GM18517 (cell line): ENCODE measurements at regions not wholly inside any gene's neighbourhood (a gene's known extent, or its start where the extent isn't known, plus 50 kb on each side); places are given as distances from the start of the nearest gene placed in this dataset.
"Not testable (repeated sequence)": the region's sequence is repeated elsewhere in the genome, so short reads cannot be mapped to it uniquely, and the experiment has no call there.

Experiments used
- ATAC-seq: cut with Tn5 transposase; IDR thresholded peaks from one replicate; pipeline ENCODE4 v1.9.1; 2021; ENCODE audit warnings: mild to moderate bottlenecking, moderate library complexity; ENCODE audit not compliant: unreplicated experiment

DNA sequence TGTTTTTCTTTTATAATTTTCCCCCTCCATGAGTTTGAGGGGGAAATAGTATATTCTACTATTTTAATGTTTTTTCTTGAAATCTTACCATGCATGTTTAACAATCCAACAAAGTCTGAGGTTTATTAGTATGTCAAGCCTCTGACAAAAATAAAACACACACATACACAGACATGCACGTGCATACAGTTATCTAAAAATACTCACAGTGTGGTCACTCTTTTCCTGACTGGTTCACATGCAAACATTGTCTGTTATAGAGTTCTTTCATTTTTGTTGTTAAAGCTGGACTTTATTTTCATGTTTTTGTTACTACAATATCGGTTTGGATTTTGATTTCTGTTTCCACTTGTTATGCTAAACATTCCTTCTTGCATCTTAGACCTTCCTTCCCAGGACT lies 236.6 kb downstream of the MFSD1 start:
- ATAC-seq = no peak

DNA sequence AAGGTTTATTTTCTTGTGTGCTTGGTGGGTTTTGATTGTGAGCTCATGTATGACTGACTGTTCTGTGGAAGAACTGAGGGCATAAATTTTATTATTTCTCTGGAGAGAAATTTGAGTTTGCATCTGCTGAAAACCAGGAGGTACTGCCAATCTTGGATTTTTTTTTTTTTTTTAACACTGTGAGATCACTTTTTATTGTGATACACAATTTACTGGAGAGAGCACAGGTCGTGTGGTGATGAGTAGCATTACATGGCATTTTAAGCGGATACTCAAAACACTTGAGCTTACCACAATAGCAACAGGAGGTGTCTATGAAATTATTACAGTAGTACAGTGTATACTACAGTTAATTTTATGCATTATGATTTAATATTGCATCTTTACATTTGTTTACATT lies 237.4 kb downstream of the MFSD1 start:
- no peak for ATAC-seq

DNA sequence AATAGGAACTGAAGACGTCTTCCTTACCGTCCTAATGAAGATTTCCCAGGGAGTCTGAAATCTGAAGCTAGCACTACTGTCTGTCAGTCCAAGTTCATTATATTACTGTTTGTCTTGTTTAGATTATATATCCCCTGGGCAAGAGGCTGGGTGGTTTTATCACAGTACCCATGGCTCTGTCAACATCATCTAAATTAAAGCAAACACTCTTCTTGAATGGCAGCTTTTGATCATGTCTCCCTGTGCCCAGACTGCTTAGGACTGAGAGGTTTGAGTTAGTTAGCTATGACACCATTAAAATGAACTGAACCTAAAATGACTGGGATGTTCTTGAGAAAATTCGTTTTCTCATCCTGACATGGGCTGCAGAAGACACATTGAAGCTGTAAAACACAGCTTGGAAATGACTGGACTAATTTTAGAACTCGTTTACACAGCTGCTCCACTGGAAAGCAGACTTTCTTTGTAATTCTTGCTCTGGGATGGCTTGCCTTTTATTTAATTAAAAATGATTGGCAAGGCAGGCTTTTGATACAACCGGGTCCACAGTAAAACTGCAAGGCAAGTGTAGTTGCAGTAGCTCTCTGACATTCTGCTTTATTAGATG lies 243.5 kb downstream of the MFSD1 start:
- ATAC-seq = no peak

DNA sequence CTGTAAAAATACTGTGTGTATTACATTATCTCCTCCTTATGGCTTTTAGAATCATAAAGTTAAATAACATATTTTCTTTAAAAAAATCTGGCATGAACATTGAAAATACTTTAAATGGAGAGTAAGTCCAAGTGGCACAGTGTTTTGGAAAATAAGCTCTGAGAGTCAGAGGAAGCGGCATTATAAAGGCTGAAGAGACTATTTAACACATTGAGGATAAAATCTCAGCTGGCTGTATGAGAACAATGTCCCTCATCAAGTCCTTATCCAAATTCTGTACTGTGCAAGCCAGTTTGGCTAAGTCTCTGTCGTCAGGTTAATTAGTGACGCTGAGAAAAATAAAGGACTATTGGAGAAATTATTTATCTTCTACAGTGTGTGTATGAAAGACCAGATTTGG lies 245.5 kb downstream of the MFSD1 start:
- no peak for ATAC-seq

DNA sequence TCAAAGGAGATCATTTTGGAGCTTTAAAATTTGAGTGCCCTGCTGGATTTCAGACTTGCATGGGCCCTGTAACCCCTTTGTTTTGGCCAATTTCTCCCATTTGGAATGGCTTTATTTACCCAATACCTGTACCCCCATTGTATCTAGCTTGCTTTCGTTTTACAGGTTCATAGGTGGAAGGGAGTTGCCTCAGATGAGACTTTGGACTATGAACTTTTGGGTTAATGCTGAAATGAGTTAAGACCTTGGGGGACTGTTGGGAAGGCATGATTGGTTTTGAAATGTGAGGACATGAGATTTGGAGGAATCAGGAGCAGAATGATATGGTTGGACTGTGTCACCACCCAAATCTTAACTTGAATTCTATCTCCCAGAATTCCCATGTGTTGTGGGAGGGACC lies 250.6 kb downstream of the MFSD1 start:
- ATAC-seq = not testable (repeated sequence)

DNA sequence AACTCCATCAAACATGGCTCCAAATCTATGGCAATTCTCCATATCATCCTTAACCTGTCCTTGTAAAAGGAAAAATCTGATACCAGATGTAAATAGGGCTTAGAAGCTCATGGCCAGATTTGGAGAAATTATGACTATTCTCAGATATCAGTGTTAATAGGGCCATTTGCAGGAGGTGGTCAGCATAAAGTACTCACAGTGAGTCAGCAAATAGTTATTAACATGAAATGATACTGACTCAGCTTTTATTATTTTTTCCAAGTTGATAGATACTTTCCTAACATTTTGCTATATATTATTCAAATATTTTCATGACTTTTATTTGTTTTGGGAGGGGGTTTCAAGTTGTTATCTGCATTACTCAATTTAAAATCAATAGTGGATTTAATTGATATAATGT lies 255.8 kb downstream of the MFSD1 start:
- ATAC-seq = no peak

DNA sequence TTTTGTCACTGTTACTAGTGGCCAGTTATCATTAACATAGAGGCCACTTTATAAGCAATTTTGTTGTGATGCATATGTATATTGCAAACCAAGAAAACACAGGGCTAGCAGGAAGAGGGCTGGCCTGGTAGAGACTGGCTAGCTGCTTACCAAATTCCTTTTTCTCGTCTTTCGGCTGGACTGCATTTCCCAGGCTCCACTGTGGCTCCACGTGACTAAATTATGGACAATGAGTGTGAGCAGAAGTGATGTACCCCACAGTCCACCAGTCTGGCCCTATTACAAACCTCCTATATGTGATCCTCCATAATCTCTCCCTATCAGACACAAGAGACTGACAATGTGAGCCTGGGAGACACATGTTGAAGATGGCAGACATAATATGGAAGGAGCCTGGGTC lies 257.0 kb downstream of the MFSD1 start:
- ATAC-seq = no peak

DNA sequence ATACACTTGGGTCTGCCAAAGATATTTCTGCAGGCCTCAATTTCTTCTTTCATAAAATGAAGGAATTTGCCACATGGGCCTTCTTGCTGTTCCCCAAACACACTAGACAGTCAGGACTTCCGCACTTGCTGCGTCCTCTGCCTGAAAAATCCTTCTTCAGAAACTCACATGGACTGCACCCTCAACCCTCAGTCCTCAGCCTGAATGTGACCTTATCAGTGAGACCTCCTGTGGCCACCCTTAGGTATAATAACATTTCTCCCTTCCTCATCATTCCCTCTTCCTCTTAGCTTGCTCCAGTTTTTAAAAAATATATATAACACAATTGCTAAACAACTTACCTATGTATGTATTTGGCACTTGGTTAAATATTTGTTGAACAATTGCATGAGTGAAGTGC lies 257.5 kb downstream of the MFSD1 start:
- ATAC-seq = no peak

DNA sequence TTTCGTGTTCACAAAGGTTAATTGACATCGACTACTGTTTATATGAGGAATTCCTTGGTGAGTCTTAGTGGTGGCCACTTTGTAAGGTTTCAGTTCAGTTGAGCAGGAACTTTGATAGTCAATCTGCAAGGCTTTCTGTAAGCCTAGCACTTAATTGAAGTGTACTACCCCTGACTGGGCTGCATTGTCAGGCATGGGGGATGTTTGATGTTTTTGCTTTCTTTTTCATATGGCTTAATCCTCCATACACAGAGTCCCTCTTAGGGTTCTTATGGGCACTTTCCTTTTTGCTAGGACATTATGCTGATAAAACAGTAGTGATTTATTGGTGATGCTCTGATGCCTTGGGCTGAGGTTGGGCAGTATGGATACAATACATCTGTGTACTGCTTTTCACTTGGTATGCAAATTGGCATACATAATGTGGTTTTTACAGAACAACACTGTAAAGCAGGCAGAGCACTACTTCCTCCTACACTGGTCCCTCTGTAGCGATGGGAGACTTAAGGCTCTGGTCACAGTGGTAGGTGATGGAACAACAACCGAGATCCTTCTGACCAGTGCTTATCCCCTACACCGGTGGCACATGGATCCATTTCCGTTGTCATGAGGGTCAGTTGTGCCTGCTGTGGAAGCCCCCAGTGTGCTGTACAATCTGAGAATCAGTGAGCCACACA lies 261.0 kb downstream of the MFSD1 start:
- ATAC-seq = no peak

DNA sequence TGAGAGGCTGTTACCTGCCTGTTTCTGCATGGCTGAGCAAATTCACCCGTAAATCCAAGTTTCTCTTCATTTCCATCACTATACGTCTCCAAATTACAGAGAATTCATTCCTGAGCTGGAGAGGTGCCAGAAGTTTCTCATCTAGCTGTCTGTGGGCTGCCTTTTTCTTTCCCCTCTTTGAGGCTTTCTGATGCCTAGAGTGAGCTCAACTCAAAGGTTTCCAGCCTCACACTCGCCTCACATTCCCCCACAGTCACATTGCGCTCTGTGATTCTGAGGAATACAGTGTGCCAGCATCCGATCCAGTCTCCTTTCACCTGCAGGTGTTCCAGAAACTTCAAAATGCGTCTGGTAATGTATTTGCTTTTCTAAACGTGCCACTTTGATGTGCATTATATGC lies 267.2 kb downstream of the MFSD1 start, which contains the start of gene IQCJ:
TSS of gene IQCJ (plus strand) at position 229 of the 400 bp plus-strand sequence.
- ATAC-seq = no peak

DNA sequence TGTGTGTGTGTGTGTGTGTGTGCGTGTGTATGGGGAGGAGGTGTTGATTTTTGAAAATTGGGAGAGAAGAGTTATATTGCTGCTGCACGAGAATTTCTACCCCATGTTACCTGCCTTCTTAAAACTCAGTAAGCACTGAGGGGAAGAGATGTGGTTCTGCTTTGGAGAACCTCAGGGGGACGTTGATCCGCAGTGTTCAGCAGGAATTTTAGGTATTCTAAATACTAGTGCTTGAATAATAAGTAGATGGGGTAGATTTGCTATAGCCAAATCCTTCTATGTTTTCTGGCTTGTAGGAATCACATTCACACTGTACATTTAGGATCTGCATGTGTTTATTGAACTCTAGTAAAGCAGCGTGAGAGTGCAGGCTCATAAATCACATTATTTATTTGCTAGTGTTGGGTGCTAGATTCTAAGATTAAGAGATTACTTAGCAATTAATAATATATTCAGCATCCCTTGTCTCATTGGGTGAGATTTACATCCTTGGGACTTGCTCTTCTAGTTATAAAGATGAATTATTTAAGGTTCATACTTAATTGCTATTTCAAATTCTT lies 268.1 kb downstream of the MFSD1 start:
- no peak for ATAC-seq

DNA sequence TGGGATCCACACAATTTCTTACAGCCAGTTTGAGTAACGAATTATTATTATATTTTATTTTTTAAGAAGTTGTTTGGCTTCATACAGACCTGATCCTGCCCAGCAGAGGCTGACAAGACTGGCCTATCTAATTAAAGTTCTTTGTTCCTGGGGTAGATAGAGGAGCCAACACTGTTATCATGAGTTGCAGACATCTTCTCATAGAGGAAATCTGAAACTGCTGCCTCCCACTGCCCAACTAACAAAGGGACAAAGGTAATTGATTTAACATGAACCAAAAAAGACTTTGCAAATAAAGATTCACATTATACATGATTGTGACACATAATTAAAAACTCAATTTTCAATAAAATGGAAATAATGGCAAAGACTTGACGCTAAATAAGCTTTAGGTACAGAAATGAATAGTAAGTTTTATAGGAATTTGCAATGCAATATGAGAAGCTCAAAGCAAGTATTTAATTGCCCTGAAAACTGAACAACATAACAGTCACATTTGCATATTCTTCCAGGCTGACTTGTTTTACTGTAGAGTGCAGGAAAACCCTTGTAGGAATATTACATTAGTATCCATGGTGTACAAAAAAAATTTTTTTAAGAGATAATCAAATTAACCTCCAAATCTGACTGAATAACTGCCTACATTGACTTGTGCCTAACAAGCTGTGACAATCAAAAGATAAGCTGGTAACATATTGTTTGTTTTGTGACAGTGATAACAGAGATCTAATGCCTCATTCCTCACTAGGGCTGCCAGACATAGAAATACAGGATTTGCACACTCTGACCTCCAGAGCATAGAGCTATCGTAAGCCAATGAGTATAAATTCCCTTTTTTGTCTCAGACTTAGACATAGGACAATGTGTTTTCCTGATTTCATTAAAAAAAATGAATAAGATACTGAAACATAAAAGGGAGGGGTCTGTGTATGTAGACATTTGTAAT lies 273.2 kb downstream of the MFSD1 start:
- ATAC-seq = no peak

DNA sequence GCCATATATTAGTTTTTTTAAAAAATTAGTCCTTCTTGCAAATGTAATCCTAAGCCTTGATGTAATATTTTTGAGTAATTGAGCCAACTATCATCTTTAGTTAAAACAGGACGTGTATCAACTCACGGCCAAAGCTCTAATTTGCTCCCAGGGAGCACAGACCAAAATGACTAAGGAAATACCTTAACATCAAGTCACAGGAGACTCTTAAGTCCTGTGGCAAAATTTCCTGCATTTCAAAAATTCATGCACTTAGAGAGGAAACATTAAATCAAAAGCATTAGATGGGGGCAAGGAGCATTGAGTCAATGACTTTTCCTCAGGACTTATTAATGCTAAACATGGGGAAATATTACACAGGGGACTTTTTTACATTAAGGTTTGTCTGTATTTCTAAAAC lies 276.0 kb downstream of the MFSD1 start:
- ATAC-seq = no peak

DNA sequence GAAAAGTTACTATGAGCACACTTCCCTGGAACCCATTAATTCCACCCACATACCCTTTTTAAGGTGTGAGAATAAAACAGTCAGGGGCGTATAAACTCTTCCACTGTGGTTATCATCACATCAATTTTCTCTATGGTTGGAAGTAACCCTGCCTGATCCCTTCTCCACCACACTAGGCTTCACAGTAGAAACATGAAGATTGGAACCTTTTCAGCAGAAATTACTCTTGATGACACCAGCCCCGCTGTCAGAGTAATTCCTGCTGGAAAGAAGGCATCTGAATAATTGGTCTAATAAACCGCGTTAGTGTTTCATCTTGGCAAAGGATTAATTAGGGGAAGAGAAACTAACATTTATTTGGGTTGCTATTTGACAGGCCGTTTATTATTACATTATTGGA lies 278.4 kb downstream of the MFSD1 start:
- no peak for ATAC-seq

DNA sequence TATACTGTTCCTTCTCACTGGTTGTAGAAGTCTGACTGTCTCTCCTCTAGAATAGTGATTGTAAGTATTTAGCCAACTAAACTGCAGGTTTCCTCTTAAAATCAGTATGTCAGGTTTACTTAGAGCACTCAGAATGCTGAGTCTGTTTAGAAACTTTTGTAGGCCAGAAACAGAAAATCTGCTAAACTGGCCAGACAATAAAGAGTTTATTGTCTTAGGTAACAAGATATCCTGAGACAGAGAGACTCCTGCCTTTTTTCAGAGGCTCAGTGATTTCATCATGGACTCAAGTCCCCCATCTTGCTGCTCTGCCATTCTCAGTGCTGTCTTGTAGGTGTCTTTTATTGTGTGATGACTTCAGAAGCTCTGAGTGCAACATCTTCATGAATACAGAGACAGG lies 279.0 kb downstream of the MFSD1 start:
- no peak for ATAC-seq

DNA sequence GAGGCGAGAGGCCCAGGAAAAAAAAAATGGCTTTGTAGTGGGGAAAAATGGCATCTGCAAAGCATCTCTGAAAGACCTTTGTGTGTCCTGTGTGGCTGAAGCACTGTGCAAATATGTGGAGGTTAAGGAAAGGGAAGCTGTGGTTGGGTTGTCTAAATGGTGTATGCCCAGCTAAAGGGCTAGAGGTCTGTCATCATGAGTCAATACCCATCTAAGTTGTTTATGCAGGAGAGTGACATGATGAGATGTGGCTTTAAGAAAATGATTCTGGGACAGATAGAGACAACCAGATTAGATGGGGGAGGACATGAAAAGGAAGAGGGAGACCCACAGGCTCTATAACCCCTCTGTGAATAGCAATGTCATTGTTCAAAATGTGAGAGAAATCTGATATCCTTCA lies 280.7 kb downstream of the MFSD1 start:
- no peak for ATAC-seq

DNA sequence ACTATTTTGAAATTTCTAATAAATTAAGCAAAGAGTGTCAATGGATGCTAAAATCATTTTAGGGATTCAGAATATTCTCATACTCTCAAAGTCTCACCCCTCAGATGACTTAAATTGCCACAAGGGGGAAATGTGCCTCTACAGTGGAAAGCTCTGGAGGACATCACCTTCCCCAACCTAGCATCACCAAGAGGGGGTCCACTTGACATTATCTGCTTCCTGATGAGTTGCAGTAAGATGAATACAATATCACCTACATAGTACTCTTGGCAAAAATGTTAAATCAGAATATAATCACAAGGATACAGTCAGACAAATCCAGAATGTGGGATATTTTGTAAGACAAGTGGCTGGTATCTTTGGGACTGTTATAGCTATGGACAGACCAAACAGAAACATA lies 290.1 kb downstream of the MFSD1 start:
- ATAC-seq = no peak

DNA sequence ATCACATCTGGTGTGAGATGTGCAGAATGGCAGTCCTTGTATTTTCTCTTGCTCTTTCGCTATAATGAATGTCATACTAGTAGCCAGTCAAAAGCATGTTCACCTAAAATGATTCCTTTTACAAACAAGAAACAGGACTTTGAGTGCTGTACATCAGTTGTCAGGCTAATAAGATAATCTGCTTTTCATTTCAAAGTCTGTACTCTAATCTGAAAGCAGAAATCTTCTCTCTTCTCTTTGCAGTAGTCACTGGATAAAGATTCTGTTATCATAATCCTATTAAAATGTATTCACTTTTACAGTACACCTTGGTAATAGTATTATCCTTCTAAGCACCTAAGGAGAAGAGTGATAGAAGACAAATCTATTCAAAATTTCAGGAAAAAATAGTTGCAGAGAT lies 300.1 kb downstream of the MFSD1 start:
- no peak for ATAC-seq

DNA sequence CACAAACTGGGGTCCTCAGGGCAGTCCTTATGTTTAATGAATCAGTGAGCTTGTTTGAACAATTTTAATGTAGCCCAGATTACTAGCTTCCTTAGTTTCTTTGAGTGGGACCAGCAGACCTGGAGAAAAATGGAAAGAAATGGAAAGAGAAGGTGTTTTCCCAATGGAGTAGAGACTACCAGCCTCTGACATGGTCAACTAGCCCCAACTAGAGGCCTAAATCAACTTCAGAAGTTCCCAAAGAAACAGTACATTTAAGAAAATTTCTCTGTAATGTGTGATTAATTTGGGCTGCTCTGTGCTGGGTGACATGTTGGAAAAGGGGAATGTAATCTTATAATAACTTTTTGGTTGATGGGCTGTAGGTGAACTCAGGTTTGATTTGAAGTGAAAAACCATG lies 310.9 kb downstream of the MFSD1 start:
- ATAC-seq = no peak

DNA sequence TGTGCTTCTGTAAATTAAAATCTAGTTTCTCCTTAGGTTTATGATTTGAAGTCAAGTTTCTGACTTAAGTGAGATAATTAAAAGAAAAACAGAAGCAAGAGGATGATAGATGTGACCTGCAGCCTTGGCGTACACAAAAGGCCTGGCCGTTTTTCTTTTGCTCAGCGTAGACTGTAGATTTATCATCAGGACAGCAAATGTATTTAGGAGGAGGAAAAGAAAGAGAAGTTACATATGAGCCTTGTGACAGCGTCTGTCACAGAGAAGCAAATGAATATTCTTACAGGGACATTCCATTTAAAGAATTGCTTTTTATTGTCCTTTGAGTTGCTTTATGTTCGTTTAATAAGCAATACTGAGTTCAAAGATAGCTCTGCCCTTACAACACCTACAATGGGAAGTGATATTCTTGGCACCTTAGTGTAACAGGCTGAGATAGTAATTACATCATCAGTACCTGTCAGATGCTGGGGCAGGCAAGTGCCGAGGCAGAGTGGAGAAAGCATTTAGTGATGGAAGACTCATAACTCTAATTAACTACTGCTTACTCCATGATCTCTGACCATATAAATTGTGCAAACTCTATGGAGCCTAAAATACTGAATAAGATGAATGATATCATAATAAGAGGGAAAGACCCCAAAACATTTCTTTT lies 311.5 kb downstream of the MFSD1 start:
- no peak for ATAC-seq

DNA sequence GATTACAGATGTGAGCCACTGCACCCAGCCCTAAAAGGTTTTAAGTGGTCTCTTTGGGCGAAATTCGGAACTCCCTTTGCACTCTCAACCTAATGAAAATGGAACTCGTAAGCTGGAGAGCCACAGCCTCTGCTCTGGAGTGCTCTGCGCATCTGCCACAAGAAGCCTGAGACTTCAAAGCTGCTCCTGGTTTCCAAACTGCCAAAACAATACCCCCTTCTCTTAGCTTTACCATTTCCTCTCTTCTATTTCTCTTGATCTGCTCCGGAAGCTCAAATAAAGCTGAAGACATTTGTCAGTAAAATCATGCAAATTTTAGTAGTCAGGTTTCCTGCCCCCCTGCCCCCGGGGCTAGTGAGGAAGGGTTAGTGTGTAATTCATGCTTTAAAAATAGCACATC lies 312.7 kb downstream of the MFSD1 start:
- ATAC-seq = no peak
